GM21576 (cell line): ENCODE measurements at regions not wholly inside any gene's neighbourhood (a gene's known extent, or its start where the extent isn't known, plus 50 kb on each side); places are given as distances from the start of the nearest gene placed in this dataset.
"Not testable (repeated sequence)": the region's sequence is repeated elsewhere in the genome, so short reads cannot be mapped to it uniquely, and the experiment has no call there.

Experiments
- ATAC-seq: cut with Tn5 transposase; IDR thresholded peaks from one replicate; pipeline ENCODE4 v1.9.1; 2021; ENCODE audit warnings: mild to moderate bottlenecking, moderate library complexity; ENCODE audit not compliant: unreplicated experiment

GRCh38 chr20:29319725-29320124 is 1937.7 kb upstream of the DEFB115 start:
- no peak for ATAC-seq

DNA sequence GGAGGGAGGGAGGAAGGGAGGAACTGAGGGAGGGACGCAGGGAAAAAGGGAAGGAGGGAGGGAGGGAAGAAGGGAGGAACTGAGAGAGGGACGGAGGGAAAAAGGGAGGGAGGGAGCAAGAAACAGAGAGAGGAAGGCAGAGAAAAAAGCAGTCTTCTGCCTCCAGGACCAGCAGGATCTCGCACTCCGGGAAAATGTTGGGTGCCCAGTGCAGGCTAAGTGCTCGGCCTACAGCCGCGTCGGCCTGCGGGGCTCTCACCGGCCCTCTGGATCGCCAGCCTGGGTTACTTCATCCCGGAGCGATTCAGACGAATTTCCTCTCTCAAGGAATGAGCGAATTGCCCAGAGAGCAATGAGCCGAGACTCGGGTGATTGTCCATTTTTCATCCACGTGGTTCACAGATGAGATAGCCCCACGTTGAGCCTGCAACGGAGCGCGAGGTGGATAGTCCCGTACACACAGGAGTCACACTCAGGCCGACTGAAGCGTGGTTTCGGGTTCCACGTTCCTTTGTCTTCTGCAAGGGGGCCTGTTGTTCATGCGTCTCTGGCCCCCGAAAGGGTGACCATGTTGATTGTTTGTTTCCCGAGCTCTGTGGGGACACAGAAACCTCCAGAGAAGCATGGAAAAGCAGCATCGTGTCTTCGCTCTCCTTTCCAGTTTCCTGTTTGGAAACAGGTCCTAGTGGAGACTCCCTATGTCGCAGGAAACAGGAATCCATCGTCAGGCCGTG is 1937.1 kb upstream of the DEFB115 start:
- ATAC-seq = not testable (repeated sequence)

DNA sequence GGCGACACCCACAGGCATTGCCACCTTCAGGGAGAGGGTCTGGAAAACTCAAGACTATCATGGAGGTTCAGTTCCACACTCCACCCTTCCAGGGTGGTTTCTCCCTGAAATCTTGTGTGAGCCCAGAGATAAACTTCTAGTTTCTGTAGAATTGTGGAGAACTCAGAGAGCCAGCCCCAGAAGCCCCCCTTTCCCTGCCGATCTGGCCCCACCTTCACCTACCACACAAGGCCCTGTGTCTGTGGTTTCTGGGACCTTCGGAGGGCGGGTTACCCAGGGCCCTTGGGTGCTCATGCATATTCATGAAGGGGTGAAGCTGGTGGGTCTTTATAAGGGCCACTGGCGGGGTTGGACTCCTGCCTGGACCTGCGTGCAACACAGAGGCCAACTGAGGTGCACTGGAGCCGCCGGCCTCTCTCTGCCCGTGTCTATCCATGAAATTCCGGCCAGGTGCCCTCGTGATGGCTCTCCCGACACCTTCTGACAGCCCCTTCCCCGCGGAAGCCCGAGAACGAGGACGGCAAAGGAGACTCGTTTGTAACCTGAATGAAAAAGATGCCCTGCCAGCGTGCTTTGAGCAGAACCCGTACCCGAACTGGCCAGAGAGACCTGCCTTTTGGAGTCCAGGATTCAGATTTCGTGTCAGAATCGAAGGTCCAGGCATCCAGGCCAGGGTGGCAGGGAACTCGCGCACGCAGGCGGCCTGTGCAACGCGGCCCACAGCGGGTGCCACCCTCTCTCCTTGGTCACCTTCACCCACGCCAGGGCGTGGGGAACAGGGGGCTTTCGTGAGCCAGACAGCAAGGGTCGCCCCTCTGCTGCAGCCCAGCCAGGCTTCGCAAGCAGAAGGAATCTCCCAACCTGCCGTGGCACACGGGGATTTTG is 1933.6 kb upstream of the DEFB115 start:
- not testable (repeated sequence) for ATAC-seq

DNA sequence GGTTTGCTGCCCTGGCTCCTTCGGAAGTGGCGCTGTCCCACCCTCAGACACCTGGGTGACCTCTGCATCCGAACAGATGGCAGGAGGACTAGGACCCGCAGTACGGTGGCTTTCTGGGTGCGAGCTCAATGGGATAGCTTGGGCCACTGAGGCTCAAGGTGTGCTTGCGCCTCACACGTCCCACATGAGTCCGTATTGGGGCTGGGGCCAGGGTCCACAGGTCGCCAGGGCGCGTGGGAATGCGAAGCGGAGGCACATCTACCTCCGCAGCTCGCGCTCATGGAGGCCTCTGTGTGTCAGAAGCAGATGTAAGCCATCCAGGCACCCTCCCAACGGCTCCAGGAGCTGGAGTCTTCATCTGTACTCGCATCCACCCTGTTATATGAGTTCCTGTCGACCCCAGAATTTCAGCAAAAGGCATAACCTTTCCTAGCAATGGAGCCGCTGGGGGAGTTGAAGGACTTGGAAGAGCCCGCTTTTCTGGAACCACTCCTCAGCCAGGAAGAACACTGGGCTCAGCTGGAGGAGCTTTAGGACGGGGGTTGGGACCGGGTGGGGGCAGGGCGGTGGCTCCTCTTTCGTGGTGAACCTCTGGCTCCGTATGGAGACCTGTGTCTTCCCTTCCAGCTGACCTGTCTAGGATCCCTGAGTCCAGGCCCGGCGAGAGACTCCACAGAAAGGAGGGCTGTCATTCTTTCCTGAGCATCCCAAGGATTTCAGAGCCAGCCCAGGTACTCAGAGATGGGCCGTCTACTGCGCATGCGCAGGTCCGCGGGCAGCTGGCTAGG is 1932.8 kb upstream of the DEFB115 start:
- not testable (repeated sequence) for ATAC-seq

DNA sequence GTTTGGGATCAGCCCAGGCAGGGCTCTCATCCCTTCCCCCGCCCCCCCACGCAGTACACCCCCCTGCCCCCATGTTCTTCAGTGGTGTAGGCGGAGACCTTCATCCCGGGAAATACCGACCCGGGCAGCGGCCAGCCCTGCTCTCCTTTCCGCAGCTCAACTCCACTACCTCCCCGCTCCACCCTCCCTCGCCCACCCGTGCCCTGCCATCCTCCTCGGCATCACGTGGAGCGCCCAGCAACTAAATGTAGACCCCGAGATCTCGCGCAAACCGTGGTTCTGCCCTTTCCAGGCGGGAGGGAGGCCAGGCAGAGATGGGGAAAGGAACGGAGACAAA is 1932.2 kb upstream of the DEFB115 start:
- ATAC-seq = no peak

DNA sequence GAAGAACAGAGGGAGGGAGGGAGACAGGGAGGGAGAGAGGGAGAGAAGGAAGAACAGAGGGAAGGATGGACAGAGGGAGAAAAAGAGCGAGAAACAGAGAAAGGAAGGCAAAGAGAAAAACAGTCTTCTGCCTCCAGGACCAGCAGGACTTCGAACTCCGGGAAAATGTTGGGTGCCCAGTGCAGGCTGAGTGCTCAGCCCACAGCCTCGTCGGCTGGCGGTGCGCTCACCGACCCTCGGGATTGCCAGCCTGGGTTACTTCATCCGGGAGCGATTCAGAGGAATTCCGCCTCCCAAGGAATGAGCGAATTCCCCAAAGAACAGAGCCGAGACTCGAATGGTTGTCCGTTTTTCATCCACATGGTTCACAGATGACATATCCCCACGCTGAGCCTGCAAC is 1931.7 kb upstream of the DEFB115 start:
- ATAC-seq = not testable (repeated sequence)

- no peak for ATAC-seq
Observed at GRCh38 chr20:29326376-29327070, 1930.9 kb upstream of the DEFB115 start.

DNA sequence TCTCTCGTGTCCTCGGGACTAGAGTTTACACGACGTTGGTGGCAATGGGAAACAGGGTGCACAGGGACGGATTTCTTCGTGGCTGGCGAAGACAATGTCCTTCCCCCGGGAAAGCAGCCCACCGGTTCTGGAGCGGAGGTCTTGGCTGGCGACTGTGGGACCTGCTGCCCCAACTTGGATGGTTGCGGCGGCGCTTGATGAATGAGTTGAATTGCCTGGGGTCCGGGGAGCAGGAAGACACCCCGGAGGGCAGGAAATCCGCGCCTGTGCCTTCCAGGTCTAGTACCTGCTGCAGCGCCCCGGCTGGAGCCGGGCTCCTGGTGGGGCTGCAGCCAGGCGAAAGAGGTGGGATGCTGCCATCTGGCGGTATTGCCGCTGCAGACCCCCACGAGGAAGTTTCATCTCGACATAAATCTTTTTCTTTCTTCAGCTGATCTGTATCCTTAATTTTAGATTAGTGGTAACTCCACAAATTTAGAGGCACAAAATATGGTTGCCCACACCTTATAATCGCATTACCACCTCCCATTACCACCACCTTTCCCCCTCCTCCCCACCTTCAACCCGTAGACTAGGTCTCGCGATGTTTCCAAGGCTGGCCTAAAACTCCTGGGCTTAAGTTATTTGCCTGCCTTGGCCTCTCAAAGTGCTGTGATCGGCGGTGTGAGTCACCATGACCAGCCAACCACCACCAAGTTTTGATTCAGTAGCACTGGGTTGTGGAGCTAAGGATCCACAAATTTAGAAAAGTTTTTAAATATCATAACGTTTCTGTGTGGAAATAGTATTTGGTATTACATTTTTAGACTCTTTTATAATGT is 1929.7 kb upstream of the DEFB115 start:
- ATAC-seq = not testable (repeated sequence)

GRCh38 chr20:29330429-29331115 is 1926.9 kb upstream of the DEFB115 start:
- ATAC-seq = not testable (repeated sequence)

- ATAC-seq = no peak
Observed at GRCh38 chr20:29349836-29350235, 1907.6 kb upstream of the DEFB115 start.

GRCh38 chr20:29375937-29376336 is 1881.5 kb upstream of the DEFB115 start:
- ATAC-seq = not testable (repeated sequence)

DNA sequence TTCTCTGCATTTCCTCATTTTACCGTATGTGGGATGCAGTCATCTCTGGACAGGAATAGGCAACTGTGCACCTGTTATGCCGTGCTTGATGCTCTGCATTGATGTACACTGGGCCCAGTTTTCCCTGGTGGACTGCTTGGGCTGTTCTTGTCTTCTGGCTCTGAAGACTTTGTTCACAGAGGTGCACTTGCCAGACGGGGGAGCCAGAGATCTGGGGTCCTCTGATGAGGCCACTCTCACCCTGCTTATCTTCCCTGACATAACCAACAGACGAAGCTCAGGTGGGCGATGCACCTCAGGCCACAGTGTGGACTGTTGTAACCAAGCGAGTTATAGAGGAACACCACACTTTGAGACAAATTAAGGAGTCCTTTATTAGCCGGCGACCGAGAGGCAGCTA is 1864.6 kb upstream of the DEFB115 start:
- not testable (repeated sequence) for ATAC-seq

DNA sequence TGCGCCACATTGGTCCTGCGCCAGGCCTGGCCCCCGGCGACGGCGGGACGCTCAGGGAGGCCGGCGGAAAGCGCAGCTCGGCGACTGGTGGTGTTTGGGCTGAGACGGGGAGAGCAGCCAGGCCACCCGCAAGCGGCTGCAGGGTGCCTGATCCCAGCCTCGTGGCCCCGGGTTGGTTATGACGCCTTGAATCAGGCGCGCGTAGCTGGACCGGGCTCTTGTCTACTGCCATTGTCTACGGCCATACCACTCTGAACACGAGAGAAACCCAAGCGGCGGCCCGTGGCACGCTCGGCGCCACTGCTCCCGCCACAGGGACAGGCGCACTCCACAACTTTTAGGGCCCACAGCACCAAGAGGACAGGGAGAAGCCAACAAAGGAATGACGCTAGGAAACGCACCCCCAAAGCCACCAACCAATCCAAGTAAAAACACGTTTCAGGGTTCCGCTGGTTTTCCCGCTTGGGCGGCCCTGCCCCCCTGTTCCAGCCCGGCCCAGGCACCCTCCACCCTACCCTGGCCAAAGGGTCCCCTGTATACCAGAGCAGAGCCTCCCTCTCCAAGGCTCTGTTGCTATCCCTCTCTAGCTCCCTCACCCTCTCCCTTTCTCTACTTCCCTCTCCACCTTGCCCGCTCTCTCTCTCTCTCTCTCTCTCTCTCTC is 1849.3 kb upstream of the DEFB115 start:
- no peak for ATAC-seq

GRCh38 chr20:29408707-29409106 is 1848.8 kb upstream of the DEFB115 start:
- ATAC-seq = not testable (repeated sequence)

- ATAC-seq = not testable (repeated sequence)
Observed at GRCh38 chr20:29409160-29409689, 1848.2 kb upstream of the DEFB115 start.

- no peak for ATAC-seq
Observed at GRCh38 chr20:29409833-29410805, 1847.3 kb upstream of the DEFB115 start.

DNA sequence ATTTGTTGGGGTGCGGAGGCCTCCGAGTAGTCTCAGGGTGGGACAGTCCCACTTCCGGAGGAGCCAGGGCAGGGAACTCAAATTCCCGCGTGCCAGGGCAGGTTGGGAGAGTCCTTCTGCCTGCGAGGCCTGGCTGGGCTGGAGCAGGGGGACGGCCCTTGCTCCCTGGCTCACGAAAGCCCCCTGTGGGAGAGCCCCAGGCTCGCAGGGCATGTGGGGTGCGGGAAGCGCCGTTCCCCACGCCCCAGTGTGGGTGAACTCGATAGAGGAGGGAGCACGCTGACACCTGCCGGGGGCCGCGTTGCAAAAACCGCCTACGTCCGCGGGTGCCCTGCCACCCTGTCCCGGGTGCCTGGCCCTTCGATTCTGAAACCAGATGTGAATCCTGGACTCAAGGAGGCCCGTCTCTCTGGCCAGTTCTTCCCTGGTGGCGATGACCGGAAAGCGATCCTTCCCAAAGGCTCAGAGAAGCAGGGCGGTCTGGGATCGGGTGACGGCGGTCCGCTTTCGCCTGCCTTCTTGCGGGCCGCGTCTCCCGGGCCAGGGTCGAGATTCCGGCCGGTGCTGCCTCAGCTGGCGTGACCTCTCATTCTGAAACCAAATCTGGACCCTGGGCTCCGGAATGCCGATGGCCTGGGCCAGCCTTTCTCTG is 1846.5 kb upstream of the DEFB115 start:
- ATAC-seq = no peak
